Ectodermal cell (in vitro differentiated cells): ENCODE measurements at regions not wholly inside any gene's neighbourhood (a gene's known extent, or its start where the extent isn't known, plus 50 kb on each side); places are given as distances from the start of the nearest gene placed in this dataset.
A peak's percentile ranks its signal among the peaks of the same experiment; 100 is the strongest.

Experiments
- H3K27ac ChIP-seq: 2 replicates; pipeline ENCODE4 v1.7.0; 2013; ENCODE audit warnings: mild to moderate bottlenecking, low read depth, low read length; ENCODE audit not compliant: insufficient read depth, poor library complexity, severe bottlenecking
- H3K27me3 ChIP-seq: 2 replicates; pipeline ENCODE4 v1.7.0; 2013; ENCODE audit warnings: mild to moderate bottlenecking, low read length; ENCODE audit not compliant: insufficient read depth, control insufficient read depth, poor library complexity, severe bottlenecking
- H3K36me3 ChIP-seq: one replicate; pipeline ENCODE4 v1.7.0; 2013; ENCODE audit warnings: low read length; ENCODE audit not compliant: control insufficient read depth, insufficient read depth
- H3K4me1 ChIP-seq: one replicate; pipeline ENCODE4 v1.7.0; 2013; ENCODE audit warnings: low read length; ENCODE audit not compliant: control insufficient read depth, insufficient read depth
- H3K4me3 ChIP-seq: 2 replicates; pipeline ENCODE4 v1.7.0; 2013; ENCODE audit warnings: low read depth, low read length, control low read depth; ENCODE audit not compliant: insufficient read depth
- H3K9me3 ChIP-seq: 2 replicates; pipeline ENCODE4 v1.7.0; 2013; ENCODE audit warnings: mild to moderate bottlenecking, low read length, moderate library complexity; ENCODE audit not compliant: control insufficient read depth
- WGBS, 2 experiments: methylation state at CpG; one replicate each; pipeline ENCODE4 v1.1.7; 2013; ENCODE audit warnings: missing lambda C conversion rate in 2 of 2; 5-methylcytosine and 5-hydroxymethylcytosine counted together

DNA sequence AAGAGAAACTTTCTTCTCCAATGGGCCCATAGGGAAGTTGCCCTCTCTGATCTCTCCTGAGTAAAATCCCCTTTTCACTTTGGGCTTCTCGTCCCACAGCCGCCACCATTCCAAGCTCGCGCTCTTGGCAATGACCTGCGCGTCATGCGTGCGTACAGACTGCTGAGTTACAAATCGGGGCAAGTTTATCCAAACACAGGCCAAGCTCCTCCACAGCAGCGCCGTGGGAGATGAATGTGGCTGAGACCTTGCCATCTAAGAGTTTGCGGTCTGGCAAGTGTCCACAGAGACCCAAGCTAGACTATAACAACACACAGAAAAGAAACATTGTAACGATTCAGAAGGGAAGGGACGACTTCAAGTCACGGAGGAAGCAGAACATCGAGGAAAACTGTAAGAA is 116.3 kb upstream of the SOD1 start:
- H3K36me3 ChIP-seq = peaks cover 5% of the 10 kb centered on the region

DNA sequence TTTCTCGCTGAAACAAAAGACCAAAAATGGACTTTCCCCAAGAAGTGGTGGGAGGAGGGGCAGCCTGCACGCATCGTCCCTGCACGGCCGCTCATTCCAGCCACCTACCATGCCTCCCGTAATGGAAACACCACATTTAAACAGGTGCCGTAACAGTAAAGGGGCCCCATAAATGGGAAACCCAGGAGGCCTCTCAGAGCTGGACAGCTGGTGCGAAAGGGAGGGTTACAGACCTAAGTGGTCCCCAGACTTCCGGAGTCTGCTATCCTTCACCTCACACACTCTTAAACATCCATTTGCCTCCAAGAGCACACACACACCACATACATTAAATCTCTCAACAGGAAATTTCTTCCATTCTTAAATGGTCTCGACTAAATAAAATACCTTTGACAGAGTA is 120.7 kb upstream of the SOD1 start:
- H3K4me1 ChIP-seq = no peaks in the 10 kb centered on the region
- H3K36me3 ChIP-seq = peaks cover 5% of the 10 kb centered on the region
- H3K4me3 ChIP-seq = no peak overlapping the region
- H3K27ac ChIP-seq = no peak overlapping the region
- H3K27me3 ChIP-seq = no peaks in the 10 kb centered on the region
- WGBS, 2 experiments = 91 to 93% methylated on average over 9 to 10 of the region's 10 CpGs
- H3K9me3 ChIP-seq = no peaks in the 10 kb centered on the region

More for the DNA sequence above, 116.3 kb upstream of the SOD1 start:
- 93 to 95% methylated on average over 16 of the region's 16 CpGs for WGBS, 2 experiments
- no peak overlapping the region for H3K4me3 ChIP-seq
- peaks cover 20% of the 10 kb centered on the region for H3K4me1 ChIP-seq
- H3K27me3 ChIP-seq = no peaks in the 10 kb centered on the region
- H3K9me3 ChIP-seq = no peaks in the 10 kb centered on the region
- no peak overlapping the region for H3K27ac ChIP-seq

DNA sequence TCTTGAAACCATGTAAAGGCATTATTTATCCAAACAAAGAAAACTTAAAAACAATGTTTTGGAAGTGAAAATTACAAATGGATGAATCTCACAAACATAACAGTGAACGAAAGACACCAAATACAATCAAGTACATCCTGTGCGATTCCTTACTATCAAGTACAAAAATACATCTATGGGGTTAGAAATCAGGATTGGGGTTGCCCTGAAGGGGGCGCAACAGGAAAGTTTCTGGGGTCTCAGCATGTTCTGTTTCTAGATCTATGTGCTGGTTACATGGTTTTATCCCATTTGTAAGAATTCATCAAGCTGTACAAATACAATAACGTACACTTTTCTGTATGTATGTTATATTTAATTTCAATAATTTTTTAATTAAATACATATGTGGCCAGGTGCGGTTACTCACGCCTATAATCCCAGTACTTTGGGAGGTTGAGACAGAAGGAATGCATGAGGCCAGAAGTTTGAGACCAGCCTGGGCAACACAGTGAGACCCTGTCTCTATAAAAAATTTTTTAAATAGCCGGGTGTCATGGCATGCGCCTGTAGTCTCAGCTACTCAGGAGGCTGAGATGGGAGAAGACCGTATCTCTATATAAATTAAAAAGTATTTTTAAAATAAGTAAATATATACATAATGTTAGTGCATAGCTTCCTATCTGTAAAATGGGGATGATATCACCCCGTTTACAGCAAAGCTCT is 121.5 kb upstream of the SOD1 start:
- Histone ChIP-seq H3K27ac (no peak overlapping the region), H3K36me3 (peaks cover 5% of the 10 kb centered on the region), H3K4me3 (no peak overlapping the region), H3K27me3 (no peaks in the 10 kb centered on the region), H3K9me3 (no peaks in the 10 kb centered on the region), H3K4me1 (no peaks in the 10 kb centered on the region)
- 92 to 93% methylated on average over 8 of the region's 10 CpGs for WGBS, 2 experiments

GRCh38 chr21:31536138-31536537 is 123.4 kb upstream of the SOD1 start:
- Histone ChIP-seq H3K27ac (no peak overlapping the region), H3K36me3 (no peaks in the 10 kb centered on the region), H3K4me1 (peaks cover 16% of the 10 kb centered on the region), H3K27me3 (no peaks in the 10 kb centered on the region), H3K4me3 (no peak overlapping the region), H3K9me3 (no peaks in the 10 kb centered on the region)
- WGBS, 2 experiments = 93 to 95% methylated on average over 8 of the region's 8 CpGs

DNA sequence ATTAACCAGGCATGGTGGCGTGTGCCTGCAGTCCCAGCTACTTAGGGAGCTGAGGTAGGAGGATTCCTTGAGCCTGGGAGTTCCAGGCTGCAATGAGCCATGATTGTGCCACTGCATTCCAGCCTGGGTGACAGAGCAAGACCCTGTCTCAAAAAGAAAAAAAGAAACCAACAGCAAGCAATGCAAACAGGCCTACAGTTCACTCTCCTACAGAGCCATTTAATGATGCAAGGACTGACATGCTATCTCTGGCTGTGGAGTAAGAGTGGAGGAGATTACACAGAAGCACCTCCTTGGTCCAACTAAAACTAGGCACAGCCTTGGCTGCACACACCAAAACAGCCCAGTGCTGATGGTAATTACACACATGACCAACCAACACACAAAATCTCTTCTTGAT is 127.5 kb upstream of the SOD1 start:
- Histone ChIP-seq H3K4me3 (no peak overlapping the region), H3K36me3 (peaks cover 7% of the 10 kb centered on the region), H3K27ac (peak overlapping the region; percentile 36), H3K27me3 (no peaks in the 10 kb centered on the region), H3K4me1 (peaks cover 33% of the 10 kb centered on the region), H3K9me3 (no peaks in the 10 kb centered on the region)
- WGBS, 2 experiments = 86 to 92% methylated on average over 1 of the region's 1 CpG

GRCh38 chr21:31530897-31531705 is 128.4 kb upstream of the SOD1 start:
- no peaks in the 10 kb centered on the region for H3K9me3 ChIP-seq
- peaks cover 10% of the 10 kb centered on the region for H3K36me3 ChIP-seq
- no peak overlapping the region for H3K4me3 ChIP-seq
- peaks cover 42% of the 10 kb centered on the region for H3K4me1 ChIP-seq
- WGBS, 2 experiments = 85 to 86% methylated on average over 10 of the region's 10 CpGs
- no peaks in the 10 kb centered on the region for H3K27me3 ChIP-seq
- peak overlapping the region; percentile 23 for H3K27ac ChIP-seq

- WGBS, 2 experiments = 89 to 94% methylated on average over 9 of the region's 9 CpGs
- Histone ChIP-seq H3K27ac (no peak overlapping the region), H3K4me3 (no peak overlapping the region), H3K36me3 (peaks cover 10% of the 10 kb centered on the region), H3K4me1 (peaks cover 44% of the 10 kb centered on the region), H3K9me3 (no peaks in the 10 kb centered on the region), H3K27me3 (no peaks in the 10 kb centered on the region)
Measured at GRCh38 chr21:31530364-31530763, 129.1 kb upstream of the SOD1 start.

GRCh38 chr21:31529406-31529805 is 130.1 kb upstream of the SOD1 start:
- Histone ChIP-seq H3K4me1 (peaks cover 49% of the 10 kb centered on the region), H3K4me3 (no peak overlapping the region), H3K9me3 (no peaks in the 10 kb centered on the region), H3K27ac (no peak overlapping the region), H3K36me3 (peaks cover 10% of the 10 kb centered on the region), H3K27me3 (no peaks in the 10 kb centered on the region)
- WGBS, 2 experiments = 83 to 95% methylated on average over 1 of the region's 1 CpG

- no peaks in the 10 kb centered on the region for H3K27me3 ChIP-seq
- H3K27ac ChIP-seq = peak overlapping the region; percentile 50
- WGBS, 2 experiments = 70 to 75% methylated on average over 4 of the region's 4 CpGs
- H3K4me1 ChIP-seq = peaks cover 34% of the 10 kb centered on the region
- peaks cover 10% of the 10 kb centered on the region for H3K36me3 ChIP-seq
- H3K9me3 ChIP-seq = no peaks in the 10 kb centered on the region
- no peak overlapping the region for H3K4me3 ChIP-seq
Measured at GRCh38 chr21:31526040-31526439, 133.5 kb upstream of the SOD1 start.

GRCh38 chr21:31524140-31524539 is 135.4 kb upstream of the SOD1 start:
- Histone ChIP-seq H3K27ac (no peak overlapping the region), H3K4me3 (no peak overlapping the region), H3K27me3 (no peaks in the 10 kb centered on the region), H3K36me3 (peaks cover 3% of the 10 kb centered on the region), H3K4me1 (peaks cover 24% of the 10 kb centered on the region), H3K9me3 (no peaks in the 10 kb centered on the region)
- 48 to 49% methylated on average over 3 to 4 of the region's 4 CpGs for WGBS, 2 experiments
